Neural progenitor cell (in vitro differentiated cells): ENCODE measurements at regions not wholly inside any gene's neighbourhood (a gene's known extent, or its start where the extent isn't known, plus 50 kb on each side); places are given as distances from the start of the nearest gene placed in this dataset.

ENCODE experiments used
- EZH2phosphoT487 ChIP-seq: fragments of 200-600 bp; sonication (generic); IDR thresholded peaks from 2 replicates; pipeline ENCODE4 v1.6.1; 2017; ENCODE audit warnings: antibody characterized with exemption
- TF ChIP-seq, protein P1 (sequence below): fragments of 200-600 bp; sonication (generic); IDR thresholded peaks from 2 replicates; pipeline ENCODE4 v1.5.1; 2017; ENCODE audit warnings: antibody characterized with exemption, mild to moderate bottlenecking

DNA sequence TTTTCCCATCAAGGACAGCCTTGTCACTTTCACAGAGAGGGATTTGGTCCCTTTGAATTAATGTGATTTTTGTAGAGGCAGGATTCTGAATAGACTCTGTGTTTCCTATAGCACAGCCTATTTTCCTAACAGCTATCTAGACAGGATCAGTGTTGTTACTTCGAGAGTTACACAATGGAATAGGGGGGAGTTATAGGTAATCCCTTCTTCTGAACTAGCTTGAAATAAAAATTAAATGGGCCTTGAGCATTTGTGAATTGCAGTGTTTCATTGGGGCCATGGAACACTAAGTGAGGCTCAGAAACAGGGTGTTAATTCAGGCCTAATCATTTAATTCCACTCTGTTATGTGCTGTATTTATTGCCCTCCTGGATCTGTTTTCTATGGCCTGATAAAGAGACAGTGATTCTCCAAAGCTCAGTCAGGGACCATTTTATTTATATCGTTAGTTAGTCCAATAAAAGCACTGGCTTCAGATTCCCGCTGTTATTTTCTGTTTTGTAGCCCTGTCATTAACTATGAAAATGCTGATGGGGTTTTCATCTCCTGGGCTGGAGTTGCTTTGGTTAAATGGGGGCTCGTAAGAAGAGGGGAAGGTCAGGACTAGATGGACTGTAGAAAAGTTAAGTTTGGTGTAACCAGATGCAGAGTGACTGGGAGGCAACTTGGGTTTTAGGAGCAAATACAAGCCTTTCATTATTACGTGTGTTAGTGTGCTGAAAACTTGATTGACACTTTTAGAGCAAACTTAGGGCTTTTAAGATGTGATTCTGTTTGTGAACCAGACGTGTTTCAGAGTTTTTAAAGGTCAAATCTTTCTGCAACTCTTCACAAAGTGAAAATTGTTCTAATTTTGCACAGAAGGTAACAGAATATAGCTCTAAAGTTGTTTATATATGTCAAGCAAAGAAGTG, 461.0 kb upstream of the HNRNPA3 start:
- TF ChIP-seq, protein P1, sequence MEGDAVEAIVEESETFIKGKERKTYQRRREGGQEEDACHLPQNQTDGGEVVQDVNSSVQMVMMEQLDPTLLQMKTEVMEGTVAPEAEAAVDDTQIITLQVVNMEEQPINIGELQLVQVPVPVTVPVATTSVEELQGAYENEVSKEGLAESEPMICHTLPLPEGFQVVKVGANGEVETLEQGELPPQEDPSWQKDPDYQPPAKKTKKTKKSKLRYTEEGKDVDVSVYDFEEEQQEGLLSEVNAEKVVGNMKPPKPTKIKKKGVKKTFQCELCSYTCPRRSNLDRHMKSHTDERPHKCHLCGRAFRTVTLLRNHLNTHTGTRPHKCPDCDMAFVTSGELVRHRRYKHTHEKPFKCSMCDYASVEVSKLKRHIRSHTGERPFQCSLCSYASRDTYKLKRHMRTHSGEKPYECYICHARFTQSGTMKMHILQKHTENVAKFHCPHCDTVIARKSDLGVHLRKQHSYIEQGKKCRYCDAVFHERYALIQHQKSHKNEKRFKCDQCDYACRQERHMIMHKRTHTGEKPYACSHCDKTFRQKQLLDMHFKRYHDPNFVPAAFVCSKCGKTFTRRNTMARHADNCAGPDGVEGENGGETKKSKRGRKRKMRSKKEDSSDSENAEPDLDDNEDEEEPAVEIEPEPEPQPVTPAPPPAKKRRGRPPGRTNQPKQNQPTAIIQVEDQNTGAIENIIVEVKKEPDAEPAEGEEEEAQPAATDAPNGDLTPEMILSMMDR, result no peak
- no peak for TF ChIP-seq EZH2phosphoT487
